ENCODE measurements at regions not wholly inside any gene's neighbourhood (a gene's known extent, or its start where the extent isn't known, plus 50 kb on each side); places are given as distances from the start of the nearest gene placed in this dataset.

GRCh38 chr20:23224806-23225205, 125.8 kb upstream of the NXT1 start:
- no peak for DNase-seq (ENCODE audit: low spot score)
- intact Hi-C loops (cut with DNase I) = no loop called here

- no peak for DNase-seq (ENCODE audit: low spot score)
- intact Hi-C loops (cut with DNase I) = no loop called here
Observed at GRCh38 chr20:23223908-23224580, 126.5 kb upstream of the NXT1 start.

GRCh38 chr20:23222531-23223200, 127.9 kb upstream of the NXT1 start:
- intact Hi-C loops (cut with DNase I) = no loop called here

GRCh38 chr20:23217023-23217422, 130.9 kb upstream of the CD93 start:
- intact Hi-C loops (cut with DNase I) = no loop called here
- DNase-seq (ENCODE audit: low spot score) = no peak

More at GRCh38 chr20:23222531-23223200, 127.9 kb upstream of the NXT1 start:
- no peak for DNase-seq (ENCODE audit: low spot score)

GRCh38 chr20:23215344-23215995, 129.3 kb upstream of the CD93 start:
- intact Hi-C loops (cut with DNase I) = no loop called here
- DNase-seq (ENCODE audit: low spot score) = no peak

GRCh38 chr20:23214903-23215302, 128.8 kb upstream of the CD93 start:
- no peak for DNase-seq (ENCODE audit: low spot score)
- intact Hi-C loops (cut with DNase I) = no loop called here

- no peak for DNase-seq (ENCODE audit: low spot score)
- intact Hi-C loops (cut with DNase I) = no loop called here
Observed at GRCh38 chr20:23212464-23212995, 126.4 kb upstream of the CD93 start.

GRCh38 chr20:23212011-23212410, 125.9 kb upstream of the CD93 start:
- no peak for DNase-seq (ENCODE audit: low spot score)
- intact Hi-C loops (cut with DNase I) = no loop called here

GRCh38 chr20:23211164-23211563, 125.0 kb upstream of the CD93 start:
- no peak for DNase-seq (ENCODE audit: low spot score)
- intact Hi-C loops (cut with DNase I) = no loop called here

- intact Hi-C loops (cut with DNase I) = loop anchor here in 1 of 2 donors (5.0 kb wide), 1 partner anchor 41 kb away; no protein-coding TSS in a partner anchor
- DNase-seq (ENCODE audit: low spot score) = no peak
Observed at GRCh38 chr20:23207826-23208540, 121.9 kb upstream of the CD93 start.

- no peak for DNase-seq (ENCODE audit: low spot score)
- intact Hi-C loops (cut with DNase I) = loop anchor here in 1 of 2 donors (5.0 kb wide), 1 partner anchor 40 kb away; no protein-coding TSS in a partner anchor
Observed at GRCh38 chr20:23206995-23207394, 120.9 kb upstream of the CD93 start.

- intact Hi-C loops (cut with DNase I) = loop anchor here in 1 of 2 donors (5.0 kb wide), 1 partner anchor 39 kb away; no protein-coding TSS in a partner anchor
- no peak for DNase-seq (ENCODE audit: low spot score)
Observed at GRCh38 chr20:23206061-23206460, 119.9 kb upstream of the CD93 start.

GRCh38 chr20:23205611-23206041, 119.5 kb upstream of the CD93 start:
- intact Hi-C loops (cut with DNase I) = loop anchor here in 1 of 2 donors (5.0 kb wide), 1 partner anchor 38 kb away; no protein-coding TSS in a partner anchor

GRCh38 chr20:23205211-23205610, 119.1 kb upstream of the CD93 start:
- DNase-seq (ENCODE audit: low spot score) = no peak
- intact Hi-C loops (cut with DNase I) = loop anchor here in 1 of 2 donors (5.0 kb wide), 1 partner anchor 38 kb away; no protein-coding TSS in a partner anchor

More at GRCh38 chr20:23205611-23206041, 119.5 kb upstream of the CD93 start:
- peak; percentile 88 for DNase-seq (ENCODE audit: low spot score)

GRCh38 chr20:23203951-23204730, 118.0 kb upstream of the CD93 start:
- intact Hi-C loops (cut with DNase I) = no loop called here
- no peak for DNase-seq (ENCODE audit: low spot score)

- DNase-seq (ENCODE audit: low spot score) = no peak
- intact Hi-C loops (cut with DNase I) = no loop called here
Observed at GRCh38 chr20:23203310-23203709, 117.2 kb upstream of the CD93 start.

GRCh38 chr20:23201658-23202057, 115.5 kb upstream of the CD93 start:
- no peak for DNase-seq (ENCODE audit: low spot score)
- intact Hi-C loops (cut with DNase I) = no loop called here

- DNase-seq (ENCODE audit: low spot score) = no peak
Observed at GRCh38 chr20:23200914-23201313, 114.8 kb upstream of the CD93 start.

More at GRCh38 chr20:23200914-23201313, 114.8 kb upstream of the CD93 start:
- intact Hi-C loops (cut with DNase I) = no loop called here

All from posterior vena cava (tissue), 2 donors.